KBM-7 (cell line): ENCODE measurements at regions not wholly inside any gene's neighbourhood (a gene's known extent, or its start where the extent isn't known, plus 50 kb on each side); places are given as distances from the start of the nearest gene placed in this dataset.

ENCODE experiments used
- DNase-seq: peaks from one replicate; pipeline ENCODE4 v3.0.0-alpha.2; 2015
- in situ Hi-C: fragments of 300-500 bp; cut with MboI; formaldehyde crosslinking; loops from 2 replicates; pipeline ENCODE4 v1.14.3; 2020; ENCODE audit warnings: low sequenced_read_pairs, low pct_unique_long_range_greater_than_20kb, mixed read lengths

GRCh38 chr1:98355656-98356383, 305.7 kb upstream of the SNX7 start:
- in situ Hi-C loops: no loop called here
- DNase-seq: no peak

- in situ Hi-C loops: no loop called here
- DNase-seq: no peak
Measured at GRCh38 chr1:98352378-98352777, 309.1 kb upstream of the SNX7 start.

GRCh38 chr1:98351561-98351960, 310.0 kb upstream of the SNX7 start:
- in situ Hi-C loops: no loop called here
- DNase-seq: peak; percentile 13

GRCh38 chr1:98345417-98345816, 316.1 kb upstream of the SNX7 start:
- in situ Hi-C loops: no loop called here
- no peak for DNase-seq

- DNase-seq: no peak
Measured at GRCh38 chr1:98344731-98345130, 316.8 kb upstream of the SNX7 start.

GRCh38 chr1:98342566-98342965, 319.0 kb upstream of the SNX7 start:
- in situ Hi-C loops: no loop called here
- no peak for DNase-seq

More at GRCh38 chr1:98344731-98345130, 316.8 kb upstream of the SNX7 start:
- in situ Hi-C loops: no loop called here

GRCh38 chr1:98340511-98340910, 321.0 kb upstream of the SNX7 start:
- in situ Hi-C loops: no loop called here
- no peak for DNase-seq

- no peak for DNase-seq
- in situ Hi-C loops: no loop called here
Measured at GRCh38 chr1:98336472-98337083, 324.9 kb upstream of the SNX7 start.

GRCh38 chr1:98333936-98334335, 327.6 kb upstream of the SNX7 start:
- in situ Hi-C loops: no loop called here
- no peak for DNase-seq

GRCh38 chr1:98333406-98333805, 328.1 kb upstream of the SNX7 start:
- in situ Hi-C loops: no loop called here

GRCh38 chr1:98331718-98332311, 329.7 kb upstream of the SNX7 start:
- no peak for DNase-seq
- in situ Hi-C loops: no loop called here

More at GRCh38 chr1:98333406-98333805, 328.1 kb upstream of the SNX7 start:
- DNase-seq: no peak

GRCh38 chr1:98331243-98331642, 330.3 kb upstream of the SNX7 start:
- no peak for DNase-seq
- in situ Hi-C loops: no loop called here

- no peak for DNase-seq
- in situ Hi-C loops: no loop called here
Measured at GRCh38 chr1:98330224-98330623, 331.3 kb upstream of the SNX7 start.

GRCh38 chr1:98328855-98329254, 332.7 kb upstream of the SNX7 start:
- in situ Hi-C loops: no loop called here

GRCh38 chr1:98327220-98327861, 334.2 kb upstream of the SNX7 start:
- no peak for DNase-seq
- in situ Hi-C loops: no loop called here

More at GRCh38 chr1:98328855-98329254, 332.7 kb upstream of the SNX7 start:
- DNase-seq: no peak

- in situ Hi-C loops: no loop called here
- DNase-seq: no peak
Measured at GRCh38 chr1:98325646-98326440, 335.7 kb upstream of the SNX7 start.

GRCh38 chr1:98323906-98324358, 337.6 kb upstream of the SNX7 start:
- in situ Hi-C loops: no loop called here
- peak; percentile 66 for DNase-seq

- DNase-seq: no peak
- in situ Hi-C loops: no loop called here
Measured at GRCh38 chr1:98323388-98323787, 338.1 kb upstream of the SNX7 start.

- no peak for DNase-seq
- in situ Hi-C loops: no loop called here
Measured at GRCh38 chr1:98322966-98323365, 338.6 kb upstream of the SNX7 start.
